GM21381 (cell line): ENCODE measurements at regions not wholly inside any gene's neighbourhood (a gene's known extent, or its start where the extent isn't known, plus 50 kb on each side); places are given as distances from the start of the nearest gene placed in this dataset.
"Not testable (repeated sequence)": the region's sequence is repeated elsewhere in the genome, so short reads cannot be mapped to it uniquely, and the experiment has no call there.

Source experiments
- ATAC-seq: cut with Tn5 transposase; IDR thresholded peaks from one replicate; pipeline ENCODE4 v1.9.1; 2021; ENCODE audit warnings: mild to moderate bottlenecking, moderate library complexity; ENCODE audit not compliant: unreplicated experiment

DNA sequence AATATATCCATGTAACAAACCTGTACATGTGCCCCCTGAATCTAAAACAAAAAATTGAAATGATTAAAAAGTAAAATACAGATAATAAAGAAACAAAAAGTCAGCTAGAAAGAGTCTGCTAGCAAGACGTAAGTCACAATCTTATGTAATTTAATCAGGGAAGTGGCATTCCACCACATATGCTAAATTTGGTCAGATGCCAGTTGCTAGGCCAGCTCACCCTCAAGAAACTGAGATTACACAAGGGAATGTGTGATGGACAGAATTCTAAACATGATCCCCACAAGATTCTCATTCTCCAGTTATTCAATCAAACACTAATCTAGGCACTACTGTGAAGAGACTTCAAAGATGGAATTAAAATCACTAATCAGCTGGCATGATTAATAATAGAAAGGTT, 689.3 kb downstream of the CENPC start:
- ATAC-seq = no peak

DNA sequence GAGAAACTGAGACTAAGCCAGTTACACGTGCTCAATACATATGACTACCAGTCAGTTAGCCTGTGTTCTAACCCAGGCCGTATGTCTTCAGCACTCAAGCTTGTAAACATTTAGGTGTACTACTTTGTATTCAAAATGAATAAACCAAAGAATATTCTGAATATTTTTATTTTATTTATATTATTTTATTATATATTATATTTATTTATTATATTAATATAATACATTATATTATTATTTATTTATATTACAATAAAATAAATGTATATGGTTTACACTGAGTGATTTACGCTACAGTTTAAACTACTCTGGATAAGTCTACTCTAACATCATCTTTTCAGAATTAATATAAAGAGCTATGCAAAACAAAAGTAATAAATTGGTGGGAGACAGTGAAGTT, 691.5 kb downstream of the CENPC start:
- ATAC-seq = no peak

DNA sequence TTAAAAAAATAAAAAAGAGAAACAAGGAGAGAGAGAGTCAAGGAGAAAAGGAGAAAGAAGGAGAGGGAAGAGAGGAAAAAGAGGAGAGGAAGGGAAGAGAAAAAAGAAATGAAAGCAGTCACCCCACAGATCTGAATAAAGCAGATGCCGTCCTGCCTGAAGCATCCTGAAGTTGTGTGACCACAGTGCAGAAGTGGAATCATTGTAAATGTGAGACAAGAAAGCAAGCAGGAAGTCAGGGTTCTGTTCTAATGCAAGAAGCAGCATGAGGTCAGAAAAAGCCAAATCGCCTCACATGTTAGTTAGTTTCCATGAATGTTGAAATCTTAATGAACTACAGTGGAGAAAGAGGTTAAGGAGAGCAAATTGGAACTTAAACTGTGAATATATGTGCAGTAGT, 692.5 kb downstream of the CENPC start:
- no peak for ATAC-seq

DNA sequence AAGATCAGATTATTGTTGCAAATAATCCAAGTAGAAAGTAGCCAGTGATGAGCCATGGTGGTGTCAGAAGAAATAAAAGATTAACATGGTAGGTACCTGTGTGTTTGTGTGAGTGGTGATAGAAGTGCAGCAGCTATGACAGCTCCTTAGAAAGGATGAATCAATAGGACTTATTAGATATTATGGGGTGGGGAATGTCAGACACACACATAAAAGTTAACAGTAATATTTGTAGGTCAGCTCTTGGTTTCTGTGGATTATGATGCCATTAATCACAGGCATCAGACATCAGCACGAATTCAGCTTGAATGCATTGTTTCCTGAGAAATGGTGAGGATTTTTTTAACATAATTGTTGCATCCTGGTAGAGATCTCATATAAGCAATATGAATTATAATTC, 695.7 kb downstream of the CENPC start:
- ATAC-seq = no peak

DNA sequence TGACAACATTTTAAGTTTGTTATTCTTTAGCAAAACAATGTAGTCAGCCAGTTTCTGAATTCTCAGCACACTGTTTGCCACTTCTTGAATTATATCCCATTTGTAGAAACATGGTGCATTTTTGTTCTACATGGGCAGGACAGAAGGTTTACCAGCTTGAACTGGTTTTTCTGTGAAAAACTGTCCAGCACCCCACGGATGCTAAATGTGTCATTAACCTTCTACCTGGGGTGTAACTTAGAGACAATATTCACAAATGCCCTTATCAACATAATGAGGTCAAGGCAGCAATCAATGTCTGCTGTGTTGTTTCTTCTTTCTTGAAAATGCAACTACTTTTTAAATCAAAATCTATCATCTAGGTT, 702.6 kb downstream of the CENPC start:
- ATAC-seq = no peak

DNA sequence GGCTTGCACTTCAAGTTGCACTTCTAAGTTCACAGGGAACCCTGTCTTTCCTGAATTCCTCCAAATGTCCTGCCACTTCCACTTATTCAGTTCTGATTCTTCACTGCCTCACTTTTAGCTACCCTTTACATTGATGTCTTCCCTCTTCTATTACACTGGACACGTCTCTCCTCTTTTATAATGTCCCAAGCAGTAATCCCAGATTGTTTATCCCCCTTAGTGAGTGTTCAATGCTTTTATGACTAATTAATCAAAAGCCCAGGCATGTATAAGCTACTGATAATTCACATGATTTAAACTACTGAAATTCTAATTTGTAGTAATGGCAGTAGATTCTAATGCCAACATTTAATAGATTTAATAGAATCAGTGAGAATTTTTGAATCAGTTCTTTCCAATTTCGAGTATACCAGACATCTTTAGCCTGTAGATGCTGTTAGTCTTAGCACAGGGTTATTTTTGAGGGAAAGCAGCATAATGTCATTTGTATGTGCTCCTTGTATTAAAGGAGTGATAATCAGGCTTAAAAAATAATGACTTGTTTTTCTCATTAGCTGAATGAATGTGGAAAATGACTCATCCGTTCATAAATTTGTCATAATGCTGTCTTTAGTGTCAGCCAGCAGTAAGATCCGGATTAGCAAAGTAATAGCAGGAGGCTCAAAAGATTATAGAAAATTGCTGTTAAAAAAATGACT, 703.1 kb downstream of the CENPC start:
- no peak for ATAC-seq

DNA sequence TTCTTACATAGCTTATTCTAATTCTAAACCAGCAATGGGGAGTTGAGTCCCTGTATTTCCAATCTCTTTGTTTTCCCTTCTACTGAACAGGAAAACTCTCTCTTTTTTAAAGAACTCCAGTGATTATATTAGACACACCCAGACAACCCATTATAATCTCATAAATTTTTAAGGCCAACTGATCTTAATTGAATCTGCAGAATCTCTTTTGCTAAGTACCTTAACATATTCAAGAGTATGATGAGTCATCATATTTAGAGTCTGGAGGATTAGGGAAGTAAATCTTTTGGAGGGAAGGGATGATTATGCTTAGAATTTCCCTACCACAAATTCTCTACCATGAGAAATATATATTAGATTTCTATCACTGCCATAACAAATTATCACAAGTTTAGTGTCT, 705.1 kb downstream of the CENPC start:
- ATAC-seq = no peak

DNA sequence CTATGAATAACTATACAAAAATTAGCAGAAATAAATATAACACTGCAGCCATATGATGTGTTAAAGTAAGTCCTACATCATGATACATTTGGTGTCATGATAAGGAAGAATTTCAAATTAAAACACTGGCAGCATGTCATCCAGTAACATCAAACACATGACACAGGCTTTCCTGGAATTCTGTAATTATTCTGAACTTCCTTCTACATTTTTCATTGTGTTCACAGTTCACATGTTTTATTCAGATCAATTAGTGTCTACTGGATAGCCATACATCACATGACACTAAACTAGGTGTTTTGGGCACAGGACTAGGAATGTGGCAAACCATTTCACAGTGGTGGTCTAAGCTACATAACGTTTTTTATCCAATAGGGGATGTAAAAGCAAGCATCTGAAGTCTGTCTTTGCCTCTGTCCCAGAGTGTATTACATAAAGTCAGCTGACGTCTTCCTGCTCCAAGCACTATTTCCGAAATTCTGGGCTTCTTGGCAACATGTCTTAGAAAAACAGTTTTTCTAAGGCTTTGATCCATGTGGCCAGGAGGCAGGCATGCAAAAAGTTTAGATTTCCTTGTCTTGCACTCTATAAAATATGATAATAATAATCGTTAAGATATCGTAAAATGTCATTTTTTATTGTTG, 707.9 kb downstream of the CENPC start:
- no peak for ATAC-seq

DNA sequence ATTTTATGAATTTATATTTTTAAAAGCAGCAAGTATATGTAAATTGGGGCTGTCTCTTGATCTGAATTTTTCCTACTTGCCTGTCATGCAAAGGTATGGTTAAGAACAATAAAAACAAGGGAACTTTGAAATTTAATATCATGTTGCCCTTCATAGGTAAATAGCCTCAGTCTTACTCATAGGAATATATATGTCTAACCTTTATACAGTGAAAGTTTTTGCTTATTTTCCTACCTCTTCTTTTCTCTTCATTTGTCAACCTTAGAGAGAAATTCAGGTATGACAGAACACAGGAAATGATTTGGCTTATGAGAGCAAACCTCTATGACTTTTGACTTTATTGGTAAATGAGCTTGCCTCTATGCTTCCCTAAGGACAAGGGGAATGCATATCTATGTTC, 716.0 kb downstream of the CENPC start:
- ATAC-seq = no peak

DNA sequence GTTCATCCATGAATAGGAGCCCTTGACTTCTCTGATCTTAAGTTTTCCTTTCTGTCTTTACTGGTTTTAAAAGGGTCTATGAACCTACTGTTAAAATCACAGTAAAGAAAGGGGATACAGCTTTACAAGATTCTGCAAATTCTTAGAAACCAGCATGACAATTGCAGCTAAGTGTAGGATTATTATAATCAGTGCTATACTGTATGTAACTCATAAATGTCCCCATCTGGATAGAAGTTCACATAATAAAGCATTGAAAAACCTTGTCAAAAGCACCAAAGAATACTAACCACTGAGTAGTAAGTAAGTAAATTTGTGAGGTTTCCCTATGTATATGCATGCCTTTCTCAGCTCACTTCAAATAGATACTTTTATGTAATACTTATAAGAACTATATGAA, 724.6 kb downstream of the CENPC start:
- ATAC-seq = no peak

DNA sequence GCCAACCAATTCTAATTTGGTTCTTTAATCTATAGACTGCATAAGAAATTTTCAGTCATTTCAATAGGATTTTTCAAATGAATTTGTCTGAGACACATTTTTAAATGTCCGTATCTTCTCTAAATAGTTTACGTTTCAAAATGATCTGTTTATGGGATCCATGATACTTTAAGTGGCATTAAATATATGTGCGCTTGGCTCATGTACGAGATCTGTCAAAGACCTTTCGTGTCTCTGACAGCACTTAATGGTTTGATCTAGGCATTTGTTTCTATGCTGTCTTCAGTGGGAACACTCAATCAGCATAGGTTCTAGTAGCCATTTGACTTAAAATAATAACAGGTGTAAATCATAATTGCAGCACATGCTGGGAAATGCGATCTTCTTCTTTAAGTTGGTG, 731.0 kb downstream of the CENPC start:
- ATAC-seq = no peak

DNA sequence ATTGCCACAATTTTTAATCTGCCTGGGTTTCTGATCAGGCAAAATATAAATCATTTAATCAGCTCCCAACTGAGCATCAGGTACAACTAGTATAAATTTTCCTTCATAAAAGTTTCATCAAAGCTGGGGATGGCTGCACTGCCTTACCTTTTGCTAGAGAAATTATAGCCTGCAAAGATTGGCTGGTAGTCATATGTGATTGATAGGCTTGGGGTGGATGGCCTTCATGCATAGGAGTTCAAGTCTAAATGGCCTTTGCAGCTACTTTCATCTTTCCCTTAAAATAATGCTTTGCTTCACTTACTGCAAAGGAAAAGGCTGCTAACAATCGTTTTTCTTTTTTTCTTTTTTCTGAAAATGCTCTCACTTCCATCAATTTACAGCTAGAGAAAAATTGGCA, 739.7 kb downstream of the CENPC start:
- ATAC-seq = no peak

DNA sequence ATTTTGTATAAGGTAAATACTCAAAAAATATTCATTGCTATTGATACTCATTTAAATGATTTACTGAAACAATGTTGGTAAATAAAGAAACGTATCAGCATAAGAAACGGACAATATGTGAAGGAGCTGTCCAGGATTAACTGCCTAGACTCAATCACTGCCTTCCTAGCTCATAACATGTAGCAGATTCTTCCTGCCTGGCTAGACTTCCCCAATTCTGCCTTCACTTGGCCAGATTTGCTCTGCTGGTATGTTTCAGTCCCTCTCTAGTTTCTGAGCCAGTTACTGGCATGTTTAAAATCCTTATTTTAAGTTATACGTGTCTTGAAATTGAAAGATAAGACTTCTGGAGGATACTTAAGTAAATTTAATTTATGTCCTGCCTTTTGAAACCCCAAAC, 740.3 kb downstream of the CENPC start:
- no peak for ATAC-seq

DNA sequence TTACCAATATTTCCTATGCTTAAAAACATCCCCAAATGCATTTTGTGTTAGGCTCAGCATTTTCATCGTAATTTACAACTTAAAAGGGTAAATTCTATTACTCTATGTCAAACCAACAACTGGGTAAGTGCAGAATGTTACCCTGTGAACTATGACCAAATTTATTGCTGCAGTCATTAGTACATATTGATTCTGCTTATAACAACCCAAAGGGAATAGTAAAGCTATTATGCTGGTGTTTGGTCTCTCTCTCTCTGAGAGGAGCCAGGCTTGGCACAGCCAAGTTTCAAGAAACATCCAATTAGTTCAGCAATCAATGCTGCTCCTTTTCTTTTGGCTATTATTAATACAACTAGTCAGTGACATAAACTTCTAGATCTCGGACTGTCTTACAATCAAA, 747.7 kb downstream of the CENPC start:
- ATAC-seq = no peak

DNA sequence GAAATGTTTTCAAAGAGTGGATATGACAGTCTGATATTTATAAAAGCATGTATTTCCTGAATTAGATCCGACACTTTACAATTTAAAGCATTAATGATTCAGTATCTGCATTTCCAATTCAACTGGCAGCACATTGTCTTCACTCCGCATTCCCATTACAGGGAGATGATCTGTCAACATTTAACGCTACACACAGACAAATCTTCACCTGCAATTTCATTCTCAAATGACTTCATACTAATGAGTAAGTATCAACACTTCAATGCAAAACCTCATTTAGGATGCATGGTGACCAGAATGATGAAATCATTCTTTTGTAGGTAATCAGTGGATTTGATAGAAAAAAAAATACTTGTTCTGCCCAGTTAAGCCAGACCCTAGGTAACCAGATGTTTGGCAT, 749.6 kb downstream of the CENPC start:
- ATAC-seq = no peak

DNA sequence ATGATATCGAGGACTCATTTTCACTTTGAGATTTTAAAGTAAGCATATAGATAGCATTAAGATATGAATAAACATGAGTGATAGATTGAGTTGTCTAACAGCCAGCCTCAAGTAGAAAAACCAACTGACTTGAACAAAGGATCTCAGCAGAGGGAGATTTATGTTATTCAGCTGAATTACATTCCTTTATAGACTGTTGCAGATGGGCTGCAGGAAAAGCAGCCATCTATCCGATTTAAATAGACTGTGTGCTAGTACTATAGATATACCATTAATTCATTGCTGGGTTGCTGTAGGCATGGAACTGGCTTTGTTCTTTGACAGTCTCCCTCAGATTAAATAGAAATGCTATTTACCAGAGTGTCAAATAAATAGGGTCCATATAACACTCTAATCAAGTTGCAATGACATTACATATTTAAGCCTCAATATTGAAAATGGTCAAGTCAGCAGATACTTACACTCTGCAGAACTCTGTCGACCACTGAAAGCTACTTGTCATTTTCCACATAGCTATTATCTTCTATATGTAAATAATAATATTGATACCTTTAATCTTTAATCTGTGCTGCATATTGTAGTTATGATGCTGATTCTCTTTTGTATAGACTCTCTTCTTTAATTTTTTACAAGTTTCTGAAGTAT, 750.8 kb downstream of the CENPC start:
- ATAC-seq = no peak

DNA sequence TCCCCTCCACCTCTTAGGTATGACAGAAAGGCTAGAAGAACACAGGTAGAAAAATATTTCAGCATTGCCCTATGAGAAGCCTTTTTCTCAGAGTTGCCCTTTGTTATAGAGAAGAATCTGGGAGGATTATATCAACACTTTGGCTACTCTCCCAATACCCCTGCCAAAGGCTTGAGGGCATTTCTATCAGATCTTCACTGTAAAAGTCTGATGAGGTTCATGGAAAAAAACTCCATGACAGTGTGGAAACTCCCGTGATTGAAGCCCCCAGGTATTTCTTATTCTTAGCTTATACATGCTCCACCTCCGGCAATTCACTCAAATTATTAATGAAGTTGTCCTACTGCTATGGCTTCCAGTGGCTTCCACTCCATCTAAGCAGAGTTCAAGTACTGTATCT, 753.6 kb downstream of the CENPC start:
- no peak for ATAC-seq

DNA sequence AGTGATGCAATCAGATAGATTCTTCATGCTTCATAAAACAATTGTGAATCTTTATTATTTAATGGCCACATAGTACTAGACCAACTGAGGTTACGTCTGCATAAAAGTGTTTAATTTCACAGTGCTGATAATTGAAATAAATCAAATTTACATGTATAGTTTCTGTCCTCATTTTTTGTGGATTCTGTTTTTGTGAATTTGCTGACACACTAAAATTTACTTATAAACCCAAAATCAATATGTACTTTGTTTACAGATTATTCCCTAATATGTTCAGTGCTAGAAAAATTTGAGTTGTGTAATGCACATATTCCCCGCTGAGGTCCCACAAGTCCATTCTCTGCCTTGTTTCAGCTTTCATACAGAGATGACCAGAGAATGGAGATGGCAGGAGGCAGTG, 759.8 kb downstream of the CENPC start:
- ATAC-seq = no peak

DNA sequence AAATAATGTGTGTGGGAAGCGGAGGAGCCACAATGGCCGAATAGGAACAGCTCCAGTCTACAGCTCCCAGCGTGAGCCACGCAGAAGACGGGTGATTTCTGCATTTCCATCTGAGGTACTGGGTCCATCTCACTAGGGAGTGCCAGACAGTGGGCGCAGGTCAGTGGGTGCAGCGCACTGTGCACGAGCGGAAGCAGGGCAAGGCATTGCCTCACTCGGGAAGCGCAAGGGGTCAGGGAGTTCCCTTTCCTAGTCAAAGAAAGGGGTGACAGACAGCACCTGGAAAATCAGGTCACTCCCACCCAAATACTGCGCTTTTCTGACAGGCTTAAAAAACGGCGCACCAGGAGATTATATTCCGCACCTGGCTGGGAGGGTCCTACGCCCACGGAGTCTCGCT, 762.6 kb downstream of the CENPC start:
- ATAC-seq = not testable (repeated sequence)

DNA sequence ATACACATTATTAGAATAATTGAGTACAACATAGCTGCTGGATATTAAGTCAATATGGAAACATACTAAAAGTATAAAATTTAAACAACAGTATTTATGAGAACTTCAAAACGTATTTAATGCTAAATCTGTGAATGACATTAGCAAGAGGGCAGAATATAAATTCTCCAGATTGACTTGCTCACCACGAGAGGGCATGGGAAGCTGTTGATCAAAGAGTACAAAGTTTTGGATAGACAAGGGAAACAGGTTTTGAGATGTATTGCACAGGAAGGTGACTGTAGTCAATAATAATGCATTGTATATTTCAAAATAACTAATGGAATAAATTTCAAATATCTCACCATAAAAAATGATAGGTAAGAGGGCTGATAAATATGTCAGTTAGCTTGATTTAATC, 768.2 kb downstream of the CENPC start:
- ATAC-seq = no peak

DNA sequence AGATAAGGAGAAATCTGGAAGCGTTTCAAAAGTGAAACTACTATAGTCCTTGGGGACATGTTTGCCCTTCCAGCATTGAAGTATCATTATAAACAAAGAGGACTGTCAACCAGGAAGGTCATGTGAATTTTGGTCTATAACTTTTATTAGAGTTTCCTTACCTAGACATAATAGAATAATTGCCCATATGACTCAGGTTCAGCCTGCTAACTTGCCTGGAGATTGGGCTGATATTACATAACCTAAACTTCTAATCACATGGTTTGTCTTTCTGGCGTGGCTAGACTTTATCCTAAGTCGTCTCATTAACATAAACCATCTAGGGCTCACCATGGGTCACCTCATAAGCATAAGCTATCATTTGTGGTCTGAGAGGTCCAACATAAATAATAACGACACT, 775.9 kb downstream of the CENPC start:
- no peak for ATAC-seq

DNA sequence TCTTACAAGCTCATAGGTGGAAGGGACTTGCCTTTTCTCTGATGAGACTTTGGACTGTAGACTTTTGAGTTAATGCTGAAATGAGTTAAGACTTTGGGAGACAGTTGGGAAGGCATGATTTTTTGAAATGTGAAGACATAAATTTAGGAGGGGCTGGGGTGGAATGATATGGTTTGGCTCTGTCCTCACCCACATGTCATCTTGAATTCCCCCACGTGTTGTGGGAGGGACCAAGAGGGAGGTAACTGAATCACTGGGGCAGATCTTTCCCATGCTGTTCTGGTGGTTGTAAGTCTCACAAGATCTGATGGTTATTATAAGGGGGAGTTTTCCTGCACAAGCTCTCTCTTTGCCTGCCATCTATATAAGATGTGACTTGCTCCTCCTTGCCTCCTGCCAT, 777.9 kb downstream of the CENPC start:
- ATAC-seq = no peak

DNA sequence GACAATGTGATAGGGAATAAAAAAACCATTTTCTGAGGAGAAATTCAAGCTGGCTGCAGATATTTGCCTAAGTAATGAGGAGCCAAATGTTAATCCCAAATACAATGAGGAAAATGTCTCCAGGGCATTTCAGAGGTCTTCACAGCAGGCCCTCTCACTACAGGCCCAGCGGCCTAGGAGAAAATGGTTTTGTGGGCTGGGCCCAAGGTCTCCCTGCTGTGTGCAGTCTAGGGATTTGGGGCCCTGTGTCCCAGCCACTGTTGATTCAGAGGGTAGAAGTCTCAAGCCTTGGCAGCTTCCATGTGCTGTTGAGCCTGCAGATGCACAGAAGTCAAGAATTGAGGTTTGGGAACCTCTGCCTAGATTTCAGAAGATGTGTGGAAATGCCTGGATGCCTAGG, 778.7 kb downstream of the CENPC start:
- no peak for ATAC-seq
